ENCODE measurements at regions not wholly inside any gene's neighbourhood (a gene's known extent, or its start where the extent isn't known, plus 50 kb on each side); places are given as distances from the start of the nearest gene placed in this dataset.

- no peak overlapping the region for H2AFZ ChIP-seq (ENCODE audit: low read length)
These were observed 108.4 kb downstream of the ZNF280B start for GRCh38 chr22:22400099-22400498.

DNA sequence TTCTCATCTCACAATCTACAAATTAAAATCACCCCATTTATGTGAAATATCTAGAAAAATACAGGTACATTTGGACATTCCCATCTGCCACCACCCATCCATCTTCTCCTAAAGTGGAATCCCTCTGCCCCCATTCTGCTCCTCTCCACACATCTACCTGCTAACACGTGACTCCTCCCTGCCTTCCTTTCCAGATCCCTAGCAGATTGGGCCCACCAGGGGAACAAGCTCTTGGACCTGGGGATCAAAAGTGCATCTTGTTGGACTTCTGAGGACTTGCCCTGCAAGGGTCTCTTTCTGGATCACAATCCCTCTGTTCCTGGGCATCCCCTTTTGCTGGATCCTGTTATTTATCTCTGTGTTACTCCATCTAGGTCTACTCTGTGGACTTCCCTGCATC lies 107.6 kb downstream of the ZNF280B start:
- BruUV-seq (replicated peaks) = no TSS peak
- H3K4me1 ChIP-seq (ENCODE audit: insufficient read depth, low read length, poor library complexity, severe bottlenecking) = peaks cover 85% of the 10 kb centered on the region
- H3K4me2 ChIP-seq (ENCODE audit: low read length) = no peak overlapping the region
- H3K79me2 ChIP-seq (ENCODE audit: insufficient read depth, low read depth, low read length) = no peaks in the 10 kb centered on the region
- H3K27ac ChIP-seq (ENCODE audit: low read depth, low read length, poor library complexity, severe bottlenecking) = no peak overlapping the region
- ChIA-PET CTCF (ENCODE audit: unreplicated experiment) (interaction anchor here (2.9 kb wide), 1 partner anchor 20 kb away, joined by 8 read pairs; no protein-coding TSS in a partner anchor), POLR2A (interaction anchor here (0.9 to 1.1 kb wide), 2 partner anchors 71 to 119 kb away, joined by 3 read pairs; partner anchors contain the start of gene ZNF280A)
- H2AFZ ChIP-seq (ENCODE audit: low read length) = no peak overlapping the region
- no peaks in the 10 kb centered on the region for H3K9me3 ChIP-seq (ENCODE audit: low read length)
- no peaks in the 10 kb centered on the region for H3K36me3 ChIP-seq (ENCODE audit: insufficient read depth, low read length)
- no peaks in the 10 kb centered on the region for H3K9me2 ChIP-seq (ENCODE audit: insufficient read depth, low read length)
- H4K20me1 ChIP-seq (ENCODE audit: insufficient read depth, low read length) = no peaks in the 10 kb centered on the region
- no peak overlapping the region for H3K4me3 ChIP-seq (ENCODE audit: low read depth, low read length, poor library complexity, severe bottlenecking)
- intact Hi-C loops (cut with micrococcal nuclease; ENCODE audit: unreplicated experiment) = no loop called here
- no peak for TF ChIP-seq CTCF (conservative IDR thresholded peaks at IDR 0.05; ENCODE audit: low read length)
- TF ChIP-seq EZH2phosphoT487 (IDR thresholded peaks at IDR 0.05; ENCODE audit: borderline replicate concordance, low read depth, low read length) = no peak
- no peak for DNase-seq (ENCODE audit: low spot score)

More at GRCh38 chr22:22400099-22400498, 108.4 kb downstream of the ZNF280B start:
- no peaks in the 10 kb centered on the region for H3K9me2 ChIP-seq (ENCODE audit: insufficient read depth, low read length)
- no peak for DNase-seq (ENCODE audit: low spot score)
- TF ChIP-seq CTCF (conservative IDR thresholded peaks at IDR 0.05; ENCODE audit: low read length) (peak; percentile 55), EZH2phosphoT487 (IDR thresholded peaks at IDR 0.05; ENCODE audit: borderline replicate concordance, low read depth, low read length) (no peak)
- H3K9me3 ChIP-seq (ENCODE audit: low read length) = no peaks in the 10 kb centered on the region
- H3K36me3 ChIP-seq (ENCODE audit: insufficient read depth, low read length) = no peaks in the 10 kb centered on the region
- H3K4me1 ChIP-seq (ENCODE audit: insufficient read depth, low read length, poor library complexity, severe bottlenecking) = peaks cover 85% of the 10 kb centered on the region
- no peaks in the 10 kb centered on the region for H3K79me2 ChIP-seq (ENCODE audit: insufficient read depth, low read depth, low read length)
- CTCF ChIA-PET (ENCODE audit: unreplicated experiment) = interaction anchor here (0.9 to 1.0 kb wide), 2 partner anchors 51 to 176 kb away, joined by 3 read pairs; no protein-coding TSS in a partner anchor
- intact Hi-C loops (cut with micrococcal nuclease; ENCODE audit: unreplicated experiment) = no loop called here
- no peaks in the 10 kb centered on the region for H4K20me1 ChIP-seq (ENCODE audit: insufficient read depth, low read length)
- no peak overlapping the region for H3K4me3 ChIP-seq (ENCODE audit: low read depth, low read length, poor library complexity, severe bottlenecking)
- BruUV-seq (replicated peaks) = no TSS peak
- H3K27ac ChIP-seq (ENCODE audit: low read depth, low read length, poor library complexity, severe bottlenecking) = no peak overlapping the region
- no peak overlapping the region for H3K4me2 ChIP-seq (ENCODE audit: low read length)
- POLR2A ChIA-PET = interaction anchor here (0.9 kb wide), 1 partner anchor 120 kb away, joined by 3 read pairs; the partner anchor contains the start of gene ZNF280A

- POLR2A ChIA-PET = interaction anchor here (0.6 to 1.1 kb wide), 3 partner anchors 26 to 72 kb away, joined by 3 to 4 read pairs (median 3); no protein-coding TSS in a partner anchor
- no TSS peak for BruUV-seq (replicated peaks)
- no peaks in the 10 kb centered on the region for H3K36me3 ChIP-seq (ENCODE audit: insufficient read depth, low read length)
- TF ChIP-seq CTCF (conservative IDR thresholded peaks at IDR 0.05; ENCODE audit: low read length) (no peak), EZH2phosphoT487 (IDR thresholded peaks at IDR 0.05; ENCODE audit: borderline replicate concordance, low read depth, low read length) (no peak)
- no peak overlapping the region for H3K4me3 ChIP-seq (ENCODE audit: low read depth, low read length, poor library complexity, severe bottlenecking)
- intact Hi-C loops (cut with micrococcal nuclease; ENCODE audit: unreplicated experiment) = no loop called here
- H3K9me3 ChIP-seq (ENCODE audit: low read length) = no peaks in the 10 kb centered on the region
- no peaks in the 10 kb centered on the region for H4K20me1 ChIP-seq (ENCODE audit: insufficient read depth, low read length)
- H3K27ac ChIP-seq (ENCODE audit: low read depth, low read length, poor library complexity, severe bottlenecking) = no peak overlapping the region
- peaks cover 85% of the 10 kb centered on the region for H3K4me1 ChIP-seq (ENCODE audit: insufficient read depth, low read length, poor library complexity, severe bottlenecking)
- no peak overlapping the region for H2AFZ ChIP-seq (ENCODE audit: low read length)
- CTCF ChIA-PET (ENCODE audit: unreplicated experiment) = interaction anchor here (2.9 kb wide), 1 partner anchor 21 kb away, joined by 8 read pairs; no protein-coding TSS in a partner anchor
- no peaks in the 10 kb centered on the region for H3K79me2 ChIP-seq (ENCODE audit: insufficient read depth, low read depth, low read length)
- no peak for DNase-seq (ENCODE audit: low spot score)
- H3K9me2 ChIP-seq (ENCODE audit: insufficient read depth, low read length) = no peaks in the 10 kb centered on the region
- no peak overlapping the region for H3K4me2 ChIP-seq (ENCODE audit: low read length)
These were observed 107.2 kb downstream of the ZNF280B start for GRCh38 chr22:22401381-22401780.
